Thymus (tissue), 11 donors: ENCODE measurements at regions not wholly inside any gene's neighbourhood (a gene's known extent, or its start where the extent isn't known, plus 50 kb on each side); places are given as distances from the start of the nearest gene placed in this dataset.

Experiments used
- DNase-seq, 9 donors: peaks; one replicate each; pipeline ENCODE4 v3.0.0-alpha.2; 2013; ENCODE audit warnings: low spot score in 9 of 9, low read depth in 6 of 9, missing footprints in 1 of 9
- H3K27ac ChIP-seq, 2 donors: one replicate each; pipeline ENCODE4 v1.5.1; 2013; ENCODE audit warnings: control low read depth in 1 of 2, low read depth in 1 of 2, low read length in 1 of 2, mild to moderate bottlenecking in 1 of 2, moderate library complexity in 1 of 2
- H3K27me3 ChIP-seq, 2 donors: one replicate each; pipeline ENCODE4 v1.5.1; 2013; ENCODE audit warnings: low read length in 1 of 2; ENCODE audit not compliant: control insufficient read depth in 2 of 2, insufficient read depth in 1 of 2
- H3K36me3 ChIP-seq, 2 donors: one replicate each; pipeline ENCODE4 v1.5.1; 2013; ENCODE audit warnings: low read length in 1 of 2, mild to moderate bottlenecking in 1 of 2, moderate library complexity in 1 of 2; ENCODE audit not compliant: control insufficient read depth in 2 of 2, insufficient read depth in 2 of 2
- H3K4me1 ChIP-seq, 2 donors: one replicate each; pipeline ENCODE4 v1.5.1; 2013; ENCODE audit warnings: low read length in 2 of 2; ENCODE audit not compliant: control insufficient read depth in 2 of 2, insufficient read depth in 2 of 2
- H3K4me3 ChIP-seq, 2 donors: one replicate each; pipeline ENCODE4 v1.5.1; 2013; ENCODE audit warnings: low read length in 2 of 2, control low read depth in 1 of 2, mild to moderate bottlenecking in 1 of 2
- H3K9me3 ChIP-seq, 2 donors: one replicate each; pipeline ENCODE4 v1.5.1; 2013; ENCODE audit warnings: low read length in 1 of 2, mild to moderate bottlenecking in 1 of 2; ENCODE audit not compliant: control insufficient read depth in 2 of 2, insufficient read depth in 1 of 2
- WGBS: extraction: QIAGEN DNeasy Blood & Tissue Kit; methylation state at CpG from one replicate; pipeline ENCODE4 v1.1.7; 2013; 5-methylcytosine and 5-hydroxymethylcytosine counted together
- donor health status: healthy.

GRCh38 chr5:61811052-61811451, 479.0 kb downstream of the ZSWIM6 start:
- 76% methylated on average over 1 of the region's 1 CpG for WGBS
- H3K27me3 ChIP-seq = peaks cover 0 to under 1% of the 10 kb centered on the region in 2 donors
- peaks cover 0 to 4% of the 10 kb centered on the region in 2 donors for H3K4me1 ChIP-seq
- H3K4me3 ChIP-seq = no peak overlapping the region
- H3K9me3 ChIP-seq = no peaks in the 10 kb centered on the region
- DNase-seq = no peak
- no peak overlapping the region for H3K27ac ChIP-seq
- no peaks in the 10 kb centered on the region for H3K36me3 ChIP-seq

DNA sequence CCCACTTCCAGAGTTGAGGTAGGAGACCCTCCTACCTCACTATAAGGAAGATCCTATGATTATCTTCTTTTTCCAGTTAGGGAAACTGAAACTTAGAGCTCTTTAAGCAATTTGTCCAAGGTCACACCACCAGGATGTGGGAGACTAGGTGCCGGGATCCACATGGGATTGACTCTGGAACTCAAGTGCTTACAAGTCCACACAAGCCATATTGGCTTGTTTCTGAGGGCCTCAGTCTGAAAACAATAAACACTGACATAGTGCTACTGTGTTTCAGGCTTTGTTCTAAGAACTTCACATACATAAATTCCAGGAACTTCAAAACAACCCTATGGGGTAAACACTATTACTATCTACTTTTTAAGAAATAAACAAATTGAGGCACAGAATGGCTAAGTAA, 481.3 kb downstream of the ZSWIM6 start:
- no peak for DNase-seq
- H3K4me3 ChIP-seq = no peak overlapping the region
- no peaks in the 10 kb centered on the region for H3K9me3 ChIP-seq
- peaks cover 0 to 4% of the 10 kb centered on the region in 2 donors for H3K4me1 ChIP-seq
- no peak overlapping the region for H3K27ac ChIP-seq
- peaks cover 0 to 2% of the 10 kb centered on the region in 2 donors for H3K27me3 ChIP-seq
- WGBS = 96% methylated on average over 1 of the region's 1 CpG
- H3K36me3 ChIP-seq = no peaks in the 10 kb centered on the region

GRCh38 chr5:61815339-61815738, 483.3 kb downstream of the ZSWIM6 start:
- H3K9me3 ChIP-seq = no peaks in the 10 kb centered on the region
- 96% methylated on average over 1 of the region's 1 CpG for WGBS
- peaks cover 0 to 2% of the 10 kb centered on the region in 2 donors for H3K27me3 ChIP-seq
- DNase-seq = no peak
- H3K27ac ChIP-seq = no peak overlapping the region
- no peak overlapping the region for H3K4me3 ChIP-seq
- no peaks in the 10 kb centered on the region for H3K36me3 ChIP-seq
- H3K4me1 ChIP-seq = no peaks in the 10 kb centered on the region

GRCh38 chr5:61816146-61816545, 484.1 kb downstream of the ZSWIM6 start:
- peaks cover 0 to 2% of the 10 kb centered on the region in 2 donors for H3K27me3 ChIP-seq

GRCh38 chr5:61816585-61817450, 484.8 kb downstream of the ZSWIM6 start:
- 91% methylated on average over 11 of the region's 11 CpGs for WGBS
- Histone ChIP-seq H3K4me1 (no peaks in the 10 kb centered on the region), H3K27ac (no peak overlapping the region), H3K36me3 (no peaks in the 10 kb centered on the region), H3K9me3 (no peaks in the 10 kb centered on the region), H3K27me3 (peaks cover 0 to 2% of the 10 kb centered on the region in 2 donors), H3K4me3 (no peak overlapping the region)
- no peak for DNase-seq

More at GRCh38 chr5:61816146-61816545, 484.1 kb downstream of the ZSWIM6 start:
- Histone ChIP-seq H3K36me3 (no peaks in the 10 kb centered on the region), H3K27ac (no peak overlapping the region), H3K4me3 (no peak overlapping the region), H3K9me3 (no peaks in the 10 kb centered on the region), H3K4me1 (no peaks in the 10 kb centered on the region)
- WGBS = 93% methylated on average over 9 of the region's 9 CpGs
- no peak for DNase-seq

- Histone ChIP-seq H3K4me1 (no peaks in the 10 kb centered on the region), H3K36me3 (no peaks in the 10 kb centered on the region), H3K9me3 (no peaks in the 10 kb centered on the region), H3K4me3 (no peak overlapping the region), H3K27ac (no peak overlapping the region), H3K27me3 (peaks cover 0 to 2% of the 10 kb centered on the region in 2 donors)
- no peak for DNase-seq
- whole genome bisulfite sequencing = 35% methylated on average over 7 of the region's 7 CpGs
Measured at GRCh38 chr5:61817472-61818326, 485.6 kb downstream of the ZSWIM6 start.

DNA sequence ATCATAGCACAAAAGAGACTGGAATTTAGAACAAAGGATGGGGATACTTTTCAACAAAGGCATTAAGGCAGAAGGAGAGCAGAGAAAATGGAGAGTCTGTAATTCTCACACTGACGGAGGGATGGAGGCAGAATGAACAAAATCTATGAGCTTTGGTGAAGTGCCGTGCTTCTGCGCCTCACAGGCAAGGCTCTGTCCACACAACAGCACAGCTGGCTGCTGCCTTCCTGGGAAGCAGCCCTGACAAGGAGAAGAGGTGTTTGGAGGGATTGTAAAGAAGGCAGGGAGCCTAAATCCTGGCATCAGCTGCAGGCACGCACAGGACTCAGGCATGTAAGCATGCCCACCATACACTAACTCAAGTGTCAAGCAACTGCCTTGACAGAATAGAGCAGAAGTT, 485.2 kb upstream of the KIF2A start:
- peaks cover 0 to 2% of the 10 kb centered on the region in 2 donors for H3K27me3 ChIP-seq
- H3K27ac ChIP-seq = no peak overlapping the region
- H3K4me1 ChIP-seq = no peaks in the 10 kb centered on the region
- 95% methylated on average over 4 of the region's 4 CpGs for WGBS
- H3K4me3 ChIP-seq = no peak overlapping the region
- no peak for DNase-seq
- no peaks in the 10 kb centered on the region for H3K9me3 ChIP-seq
- H3K36me3 ChIP-seq = no peaks in the 10 kb centered on the region

DNA sequence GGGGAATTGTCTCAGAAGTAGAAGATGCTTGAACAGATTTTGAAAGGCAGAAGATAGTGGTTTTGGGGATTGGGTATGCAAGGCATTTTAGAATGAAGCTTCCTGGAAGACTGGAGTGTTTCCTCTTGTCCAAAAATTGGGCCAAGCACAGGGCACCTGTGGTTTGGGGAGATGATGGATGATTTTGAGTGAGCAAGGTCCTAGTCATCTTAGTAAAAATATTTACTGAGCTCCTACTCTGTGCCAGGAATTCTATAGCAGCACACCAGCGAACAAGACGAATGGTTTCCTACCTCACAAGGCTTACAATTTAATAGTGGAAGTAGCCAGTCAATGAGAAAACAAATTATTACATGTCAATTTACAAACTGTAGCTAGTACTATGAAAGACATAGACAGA, 484.4 kb upstream of the KIF2A start:
- H3K27ac ChIP-seq = no peak overlapping the region
- no peaks in the 10 kb centered on the region for H3K9me3 ChIP-seq
- 97% methylated on average over 2 of the region's 2 CpGs for WGBS
- no peaks in the 10 kb centered on the region for H3K27me3 ChIP-seq
- H3K36me3 ChIP-seq = no peaks in the 10 kb centered on the region
- H3K4me1 ChIP-seq = no peaks in the 10 kb centered on the region
- no peak overlapping the region for H3K4me3 ChIP-seq
- DNase-seq = no peak

- whole genome bisulfite sequencing = 97% methylated on average over 5 of the region's 5 CpGs
- Histone ChIP-seq H3K36me3 (no peaks in the 10 kb centered on the region), H3K27me3 (no peaks in the 10 kb centered on the region), H3K27ac (no peak overlapping the region), H3K9me3 (no peaks in the 10 kb centered on the region), H3K4me3 (no peak overlapping the region), H3K4me1 (no peaks in the 10 kb centered on the region)
- no peak for DNase-seq
Measured at GRCh38 chr5:61822584-61822983, 483.4 kb upstream of the KIF2A start.
